Mesothelial cell of epicardium (in vitro differentiated cells): ENCODE measurements at regions not wholly inside any gene's neighbourhood (a gene's known extent, or its start where the extent isn't known, plus 50 kb on each side); places are given as distances from the start of the nearest gene placed in this dataset.

ENCODE experiments used
- DNase-seq, 2 experiments: peaks; one replicate each; pipeline ENCODE4 v3.0.0; 2021; ENCODE audit warnings: low spot score in 2 of 2; ENCODE audit not compliant: unreplicated experiment in 2 of 2
- H3K27ac Mint-ChIP-seq: 2 replicates; pipeline ENCODE4 v1.8.0; 2021; ENCODE audit warnings: mixed read lengths
- H3K27me3 Mint-ChIP-seq: 2 replicates; pipeline ENCODE4 v1.8.0; 2021; ENCODE audit warnings: low read depth, mixed read lengths
- H3K36me3 Mint-ChIP-seq: 2 replicates; pipeline ENCODE4 v1.8.0; 2021; ENCODE audit warnings: mixed read lengths
- H3K4me1 Mint-ChIP-seq: 2 replicates; pipeline ENCODE4 v1.8.0; 2021; ENCODE audit warnings: mixed read lengths
- H3K4me3 Mint-ChIP-seq: 2 replicates; pipeline ENCODE4 v1.8.0; 2021; ENCODE audit warnings: mild to moderate bottlenecking, moderate library complexity, mixed read lengths
- H3K9me3 Mint-ChIP-seq: 2 replicates; pipeline ENCODE4 v1.8.0; 2021; ENCODE audit warnings: mixed read lengths
- TF ChIP-seq, protein P1 (sequence below): fragments of 200-600 bp; sonication (generic); IDR thresholded peaks from one replicate; pipeline ENCODE4 v1.5.0; 2021; ENCODE audit warnings: antibody characterized with exemption; ENCODE audit not compliant: unreplicated experiment

GRCh38 chr2:220002699-220003098 lies 375.3 kb downstream of the SLC4A3 start:
- no peak overlapping the region for H3K4me3 Mint-ChIP-seq

GRCh38 chr2:220005362-220005761 lies 377.9 kb downstream of the SLC4A3 start:
- TF ChIP-seq, protein P1, sequence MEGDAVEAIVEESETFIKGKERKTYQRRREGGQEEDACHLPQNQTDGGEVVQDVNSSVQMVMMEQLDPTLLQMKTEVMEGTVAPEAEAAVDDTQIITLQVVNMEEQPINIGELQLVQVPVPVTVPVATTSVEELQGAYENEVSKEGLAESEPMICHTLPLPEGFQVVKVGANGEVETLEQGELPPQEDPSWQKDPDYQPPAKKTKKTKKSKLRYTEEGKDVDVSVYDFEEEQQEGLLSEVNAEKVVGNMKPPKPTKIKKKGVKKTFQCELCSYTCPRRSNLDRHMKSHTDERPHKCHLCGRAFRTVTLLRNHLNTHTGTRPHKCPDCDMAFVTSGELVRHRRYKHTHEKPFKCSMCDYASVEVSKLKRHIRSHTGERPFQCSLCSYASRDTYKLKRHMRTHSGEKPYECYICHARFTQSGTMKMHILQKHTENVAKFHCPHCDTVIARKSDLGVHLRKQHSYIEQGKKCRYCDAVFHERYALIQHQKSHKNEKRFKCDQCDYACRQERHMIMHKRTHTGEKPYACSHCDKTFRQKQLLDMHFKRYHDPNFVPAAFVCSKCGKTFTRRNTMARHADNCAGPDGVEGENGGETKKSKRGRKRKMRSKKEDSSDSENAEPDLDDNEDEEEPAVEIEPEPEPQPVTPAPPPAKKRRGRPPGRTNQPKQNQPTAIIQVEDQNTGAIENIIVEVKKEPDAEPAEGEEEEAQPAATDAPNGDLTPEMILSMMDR: no peak
- Mint-ChIP-seq H3K27ac (no peak overlapping the region), H3K4me3 (no peak overlapping the region), H3K27me3 (peaks cover 5% of the 10 kb centered on the region), H3K4me1 (peaks cover 25% of the 10 kb centered on the region), H3K36me3 (no peaks in the 10 kb centered on the region), H3K9me3 (no peaks in the 10 kb centered on the region)
- no peak for DNase-seq

More at GRCh38 chr2:220002699-220003098, 375.3 kb downstream of the SLC4A3 start:
- DNase-seq: no peak
- Mint-ChIP-seq H3K9me3 (peaks cover 8% of the 10 kb centered on the region), H3K4me1 (peaks cover 25% of the 10 kb centered on the region), H3K27me3 (peaks cover 5% of the 10 kb centered on the region), H3K27ac (no peak overlapping the region), H3K36me3 (no peaks in the 10 kb centered on the region)
- TF ChIP-seq, protein P1: no peak

DNA sequence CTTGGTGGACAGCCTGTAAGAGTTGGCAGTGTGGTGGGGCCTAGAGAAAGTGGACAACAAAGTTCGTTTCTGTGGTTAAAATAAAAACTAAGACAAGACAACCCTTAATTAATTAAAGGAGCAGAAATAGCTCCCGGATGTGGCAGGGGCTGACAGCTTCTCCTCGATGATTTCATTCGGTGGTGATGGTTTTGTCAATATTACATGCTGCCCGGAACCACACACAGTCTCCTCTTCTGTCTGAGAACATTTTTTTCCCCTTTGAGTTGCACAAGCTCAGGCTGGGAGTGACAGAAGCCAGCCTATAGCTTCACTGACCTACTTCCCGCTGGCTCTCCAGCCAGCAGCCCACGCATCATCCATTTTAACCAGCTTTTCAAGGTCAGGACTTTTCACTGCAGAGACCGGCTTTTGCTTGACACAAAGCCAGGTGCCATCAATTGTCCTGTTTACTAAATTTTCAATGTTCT lies 378.8 kb downstream of the SLC4A3 start:
- Mint-ChIP-seq H3K27ac (no peak overlapping the region), H3K9me3 (no peaks in the 10 kb centered on the region), H3K36me3 (no peaks in the 10 kb centered on the region), H3K27me3 (peaks cover 5% of the 10 kb centered on the region), H3K4me1 (peaks cover 20% of the 10 kb centered on the region), H3K4me3 (no peak overlapping the region)
- DNase-seq: no peak
- TF ChIP-seq, protein P1: no peak

GRCh38 chr2:220011859-220012258 lies 384.4 kb downstream of the SLC4A3 start:
- TF ChIP-seq, protein P1: no peak
- Mint-ChIP-seq H3K4me3 (no peak overlapping the region), H3K27ac (no peak overlapping the region), H3K36me3 (no peaks in the 10 kb centered on the region), H3K27me3 (no peaks in the 10 kb centered on the region), H3K9me3 (no peaks in the 10 kb centered on the region), H3K4me1 (no peaks in the 10 kb centered on the region)
- DNase-seq: no peak

DNA sequence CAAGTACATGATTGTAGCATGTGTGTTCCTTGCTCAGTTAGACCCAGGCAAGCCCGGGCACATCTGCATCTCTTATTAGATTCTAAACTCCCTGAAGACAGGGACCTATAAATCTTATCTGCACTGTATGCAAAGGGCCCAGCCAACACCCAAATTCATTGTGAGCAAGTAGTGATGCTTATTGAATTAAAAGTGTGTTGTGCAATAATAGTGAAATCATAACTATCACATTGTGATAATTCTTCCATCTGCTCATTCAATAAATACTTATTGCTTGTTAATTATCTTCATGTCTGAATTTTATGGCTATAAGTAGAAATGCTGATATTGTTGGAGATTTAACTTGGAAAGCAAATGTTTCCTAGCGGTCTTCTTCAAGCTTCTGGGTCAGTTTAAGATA lies 387.5 kb downstream of the SLC4A3 start:
- Mint-ChIP-seq H3K27me3 (no peaks in the 10 kb centered on the region), H3K36me3 (no peaks in the 10 kb centered on the region), H3K27ac (no peak overlapping the region)

More for the DNA sequence above, 387.5 kb downstream of the SLC4A3 start:
- Mint-ChIP-seq H3K9me3 (no peaks in the 10 kb centered on the region), H3K4me1 (no peaks in the 10 kb centered on the region), H3K4me3 (no peak overlapping the region)
- no peak for DNase-seq
- TF ChIP-seq, protein P1: no peak
